ENCODE measurements at regions not wholly inside any gene's neighbourhood (a gene's known extent, or its start where the extent isn't known, plus 50 kb on each side); places are given as distances from the start of the nearest gene placed in this dataset.
"Not testable (repeated sequence)": the region's sequence is repeated elsewhere in the genome, so short reads cannot be mapped to it uniquely, and the experiment has no call there.

GRCh38 chr2:175677880-175678279 lies 324.2 kb downstream of the LNPK start:
- DNase-seq, result no peak

GRCh38 chr2:175676813-175677212 lies 325.3 kb downstream of the LNPK start:
- DNase-seq, result no peak

GRCh38 chr2:175668804-175669203 lies 333.3 kb downstream of the LNPK start:
- DNase-seq, result not testable (repeated sequence)

GRCh38 chr2:175662335-175662734 lies 339.7 kb downstream of the LNPK start:
- no peak for DNase-seq

GRCh38 chr2:175648577-175649063 lies 353.4 kb downstream of the LNPK start:
- no peak for DNase-seq

GRCh38 chr2:175647058-175647457 lies 355.0 kb downstream of the LNPK start:
- DNase-seq, result no peak

GRCh38 chr2:175640655-175641054 lies 361.4 kb downstream of the LNPK start:
- no peak for DNase-seq

- DNase-seq, result no peak
Measured at GRCh38 chr2:175633227-175633626, 368.8 kb downstream of the LNPK start.

DNA sequence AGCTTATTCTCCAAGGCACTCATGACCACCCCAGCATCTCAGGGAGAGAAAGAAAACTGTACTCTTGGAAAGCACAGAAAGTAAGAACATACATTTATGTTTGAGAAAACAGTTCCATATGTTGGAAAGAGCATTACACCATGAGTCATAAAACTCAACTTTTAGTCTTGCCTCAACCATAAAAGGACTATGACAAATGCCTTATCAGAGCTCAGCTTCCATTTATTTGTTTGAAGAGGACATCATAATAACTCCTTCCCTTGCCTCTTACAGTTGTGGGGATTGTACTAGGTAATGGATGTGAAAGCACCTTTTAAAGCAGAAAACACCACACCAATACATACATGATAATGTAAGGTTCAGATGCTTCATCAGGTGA lies 370.8 kb downstream of the LNPK start:
- DNase-seq, result no peak

DNA sequence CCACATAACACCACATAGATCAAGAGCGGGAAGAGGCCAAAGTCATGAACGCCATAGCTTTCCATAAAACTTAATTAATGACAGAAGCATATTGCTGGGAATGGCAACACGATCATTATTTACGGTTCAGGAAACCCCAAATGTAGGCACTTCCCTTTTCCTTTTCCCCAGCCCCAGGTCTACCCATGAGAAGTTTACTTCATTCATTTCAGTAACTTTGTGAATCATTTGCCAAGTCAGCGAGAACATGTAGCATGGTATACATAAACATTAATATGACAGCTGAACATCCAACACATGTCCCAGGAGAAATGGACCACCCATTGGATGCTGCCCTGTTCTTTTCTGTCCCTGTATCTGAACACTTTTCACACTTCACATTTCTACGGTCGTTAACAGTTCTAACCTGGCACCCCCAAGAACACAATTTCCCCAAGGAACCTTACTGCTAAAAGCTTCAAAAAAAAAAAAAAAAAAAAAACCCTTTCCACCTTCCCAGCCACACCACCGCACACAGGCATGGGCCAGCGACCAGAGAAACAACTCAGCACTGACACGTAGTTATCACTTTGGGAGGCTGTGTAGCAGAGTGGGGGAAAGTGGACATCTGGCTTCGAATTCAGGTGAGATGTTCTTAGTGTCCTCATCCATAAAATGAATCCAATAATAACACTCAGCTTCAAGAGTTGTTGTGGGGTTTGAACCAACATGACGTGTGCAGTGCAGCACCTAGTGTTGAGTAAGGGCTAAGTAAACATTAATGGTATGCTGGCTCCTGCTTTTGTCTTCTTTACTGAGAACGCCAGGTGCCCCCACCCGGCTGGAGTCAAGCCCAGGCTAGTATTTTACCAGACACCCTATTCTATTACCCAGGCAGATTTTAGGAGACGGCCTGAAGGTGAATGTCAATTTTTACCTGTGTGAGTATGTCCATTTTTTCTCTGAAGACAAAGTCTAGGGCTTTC lies 371.5 kb downstream of the LNPK start:
- DNase-seq, result no peak

- no peak for DNase-seq
Measured at GRCh38 chr2:175628243-175628642, 373.8 kb downstream of the LNPK start.

DNA sequence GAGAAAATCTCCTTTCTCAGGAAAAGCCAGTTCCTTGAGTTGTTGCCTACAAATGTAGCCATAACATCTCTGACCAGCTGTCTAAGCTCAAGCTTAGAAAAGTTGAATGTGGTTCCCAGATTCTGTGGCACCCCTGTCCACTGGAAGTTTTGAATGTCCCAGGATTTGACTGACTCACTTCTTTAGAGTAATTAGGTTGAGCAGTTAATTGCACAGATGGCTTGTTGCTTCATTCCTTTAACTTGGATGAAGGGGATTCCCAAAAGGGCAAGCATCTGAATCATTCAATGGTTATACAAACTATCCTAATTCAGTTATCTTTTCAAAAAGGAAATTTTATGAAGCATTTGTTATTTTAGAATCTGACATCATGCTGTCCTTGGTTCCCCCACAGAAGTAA lies 374.7 kb downstream of the LNPK start:
- no peak for DNase-seq

DNA sequence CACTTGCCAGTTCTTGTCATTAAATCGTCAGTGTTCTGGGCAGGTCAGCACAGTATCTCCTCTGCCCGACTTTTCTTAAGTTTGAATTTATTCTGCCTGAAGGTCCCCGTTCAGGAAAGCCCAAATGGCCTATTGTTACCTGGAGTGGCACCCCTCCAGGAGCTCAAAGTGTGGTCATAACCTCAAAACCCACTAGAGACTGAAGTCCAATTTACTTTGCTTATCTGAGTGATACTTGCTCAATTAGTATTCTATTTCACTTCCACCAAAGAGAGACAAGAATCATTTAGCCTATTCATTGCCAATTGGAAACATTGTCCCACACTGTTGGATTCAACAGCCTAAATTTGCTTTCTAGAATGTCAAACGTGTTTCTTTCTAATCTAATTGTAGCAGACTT lies 375.3 kb downstream of the LNPK start:
- DNase-seq, result no peak

- DNase-seq, result no peak
Measured at GRCh38 chr2:175624785-175625184, 377.3 kb downstream of the LNPK start.

DNA sequence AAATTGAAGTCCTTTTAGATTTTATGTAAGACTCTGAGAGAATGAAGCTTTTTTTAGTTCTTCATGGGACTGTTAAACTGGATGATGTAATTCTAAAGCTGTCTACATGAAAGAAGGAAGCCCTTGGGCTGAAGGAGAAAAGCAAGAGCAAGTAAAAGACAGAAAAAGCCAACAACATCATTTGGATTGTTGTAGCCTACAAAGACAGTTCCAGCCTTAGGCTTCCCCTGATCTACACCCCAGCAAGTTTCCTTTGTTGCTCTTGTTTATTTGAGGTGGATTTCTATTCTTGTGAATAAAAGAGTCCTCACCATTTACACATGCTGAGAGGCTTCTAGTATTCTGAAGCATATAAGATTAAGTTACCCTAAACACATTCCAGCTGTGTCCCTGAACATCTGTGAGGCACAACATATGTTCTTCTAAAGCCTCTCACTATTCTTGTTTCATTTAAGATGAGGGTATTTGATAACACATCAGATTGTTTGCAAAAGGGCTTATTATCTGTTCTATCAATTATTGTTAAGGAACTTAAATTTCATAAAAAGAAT lies 377.8 kb downstream of the LNPK start:
- DNase-seq, result no peak

GRCh38 chr2:175621821-175622220 lies 380.2 kb downstream of the LNPK start:
- no peak for DNase-seq

DNA sequence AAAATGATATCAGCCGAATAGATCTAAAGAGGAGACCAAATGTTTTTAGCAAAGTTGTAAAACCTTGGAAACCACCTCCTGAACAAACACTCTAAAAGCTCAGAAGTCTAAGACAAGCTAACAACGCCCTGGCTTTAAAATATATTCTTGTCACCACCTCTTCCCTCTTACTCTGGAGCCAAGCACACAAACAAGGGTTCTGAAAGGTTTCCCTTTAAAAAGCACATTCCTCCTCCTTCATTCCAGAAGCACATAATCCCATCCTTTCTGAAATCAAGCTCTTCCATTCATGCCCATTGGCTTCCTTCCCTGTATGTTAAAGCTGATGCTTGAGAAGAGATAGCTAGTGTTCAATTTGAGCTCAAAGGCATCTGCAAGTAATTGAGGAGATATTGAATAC lies 382.0 kb downstream of the LNPK start:
- DNase-seq, result no peak

GRCh38 chr2:175619179-175620045 lies 382.7 kb downstream of the LNPK start:
- DNase-seq, result no peak

- no peak for DNase-seq
Measured at GRCh38 chr2:175612280-175612679, 389.8 kb downstream of the LNPK start.

- DNase-seq, result no peak
Measured at GRCh38 chr2:175606010-175606841, 395.8 kb downstream of the LNPK start.

DNA sequence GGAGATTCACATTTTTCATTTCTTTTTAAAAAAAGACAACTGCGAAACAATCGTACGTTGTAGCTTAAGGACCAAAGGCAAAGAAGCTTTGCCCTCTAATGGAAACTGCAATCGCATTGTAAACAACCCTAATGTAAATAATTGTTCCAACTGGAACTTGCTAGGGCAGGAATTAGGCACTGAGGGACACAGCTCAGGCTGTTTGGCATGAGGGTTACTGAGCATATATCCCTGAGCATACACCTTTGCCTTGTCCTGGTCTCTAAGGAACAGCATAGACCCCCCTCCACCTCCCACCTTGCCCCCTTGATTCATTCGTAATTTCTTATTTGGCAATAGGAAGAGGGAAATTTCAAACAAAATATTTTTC lies 396.4 kb downstream of the LNPK start:
- DNase-seq, result no peak

- no peak for DNase-seq
Measured at GRCh38 chr2:175601969-175602368, 400.1 kb downstream of the LNPK start.
